Activated CD4-positive, alpha-beta T cell treated with anti-CD3 and anti-CD28 coated beads, Interleukin-2, amount 50 U/mL, for 24 hours (primary cell): ENCODE measurements at regions not wholly inside any gene's neighbourhood (a gene's known extent, or its start where the extent isn't known, plus 50 kb on each side); places are given as distances from the start of the nearest gene placed in this dataset.

Source experiments
- DNase-seq, 2 donors: peaks; one replicate each; pipeline ENCODE4 v3.0.0-alpha.2; 2020; ENCODE audit warnings: low read depth in 1 of 2, low spot score in 1 of 2

DNA sequence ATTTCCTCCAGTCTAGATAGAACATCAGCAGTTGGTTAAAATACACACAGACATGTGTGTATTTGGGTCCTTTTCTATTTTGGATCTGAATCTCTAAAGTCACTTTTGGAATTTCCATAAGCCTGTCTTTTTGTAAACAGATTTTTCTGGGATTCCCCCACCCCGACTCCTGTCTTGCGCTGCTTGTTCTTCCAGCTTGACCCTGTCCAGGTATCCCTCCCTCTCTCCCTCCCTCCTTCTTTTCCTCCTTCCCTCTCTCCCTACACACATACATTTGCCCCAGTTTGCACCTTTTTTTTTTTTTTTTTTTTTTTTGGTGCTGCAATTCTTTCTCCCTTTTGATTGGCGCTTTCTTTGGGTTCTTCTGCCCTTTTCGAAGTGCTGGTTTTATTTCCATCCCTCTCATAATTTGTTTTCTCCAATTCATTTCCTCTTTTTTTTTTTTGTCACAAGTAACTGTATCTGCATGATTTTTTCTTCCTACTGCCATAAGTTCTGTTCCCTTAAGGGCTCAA is 114.8 kb upstream of the SERTAD2 start:
- DNase-seq: no peak

DNA sequence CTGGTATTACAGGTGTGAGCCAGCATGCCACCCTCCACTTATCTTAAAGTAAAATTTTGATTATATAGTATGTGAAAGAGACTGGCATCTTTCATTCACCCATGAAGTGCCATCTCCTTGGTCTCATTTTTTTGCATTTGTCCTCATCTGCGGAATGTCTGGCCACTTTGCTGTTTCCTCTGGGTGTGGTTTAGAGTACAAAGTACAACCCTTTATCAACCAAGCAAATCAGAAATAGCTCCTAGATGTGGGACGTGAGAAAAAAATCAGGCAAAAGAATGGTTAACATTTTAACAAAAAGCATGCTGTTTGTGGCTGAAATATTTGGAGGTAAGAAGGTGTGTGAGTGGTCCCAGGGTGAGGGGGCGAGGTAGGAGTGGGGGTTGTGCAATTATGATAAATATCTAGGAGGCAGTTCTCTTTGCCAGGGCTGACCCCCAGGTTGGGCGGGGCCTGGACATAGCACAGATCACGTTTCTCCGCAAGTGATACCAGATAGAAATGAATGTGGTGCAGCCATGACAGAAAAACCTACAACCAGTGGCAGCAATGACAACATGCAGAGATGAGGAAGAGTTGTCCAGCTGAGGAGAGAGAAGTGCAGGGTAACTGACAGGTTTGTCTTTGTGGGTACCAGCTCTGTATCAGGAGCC is 115.8 kb upstream of the SERTAD2 start:
- no peak for DNase-seq

DNA sequence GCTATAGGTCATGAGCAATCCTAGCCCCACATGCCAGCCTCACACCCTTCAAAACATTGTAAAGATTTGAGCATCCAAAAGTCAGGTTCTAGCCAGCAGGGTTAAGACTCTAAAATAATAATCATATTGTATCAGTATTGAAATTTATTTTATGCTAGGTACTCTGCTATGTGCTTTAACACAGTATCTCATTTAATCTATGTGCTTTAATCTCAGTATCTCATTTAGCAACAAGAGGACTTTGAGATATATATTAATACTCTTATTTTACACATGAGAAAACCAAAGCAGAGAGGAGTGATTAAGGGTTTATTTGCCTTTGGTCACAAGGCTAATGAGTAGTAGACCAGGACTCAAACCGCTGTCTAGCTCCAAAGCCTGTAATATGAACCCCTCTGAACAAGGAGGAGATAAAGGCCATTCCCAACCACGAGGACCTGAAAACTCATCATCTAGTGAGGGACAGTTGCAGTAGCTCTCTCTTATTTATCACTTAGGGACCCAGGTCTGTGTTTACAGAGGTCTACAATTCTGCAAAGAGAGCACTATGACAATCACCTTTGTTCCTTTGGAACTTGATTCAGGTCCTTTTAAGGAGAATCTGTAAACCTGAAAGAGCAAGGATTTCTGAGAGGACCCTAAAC is 116.5 kb upstream of the SERTAD2 start:
- no peak for DNase-seq

DNA sequence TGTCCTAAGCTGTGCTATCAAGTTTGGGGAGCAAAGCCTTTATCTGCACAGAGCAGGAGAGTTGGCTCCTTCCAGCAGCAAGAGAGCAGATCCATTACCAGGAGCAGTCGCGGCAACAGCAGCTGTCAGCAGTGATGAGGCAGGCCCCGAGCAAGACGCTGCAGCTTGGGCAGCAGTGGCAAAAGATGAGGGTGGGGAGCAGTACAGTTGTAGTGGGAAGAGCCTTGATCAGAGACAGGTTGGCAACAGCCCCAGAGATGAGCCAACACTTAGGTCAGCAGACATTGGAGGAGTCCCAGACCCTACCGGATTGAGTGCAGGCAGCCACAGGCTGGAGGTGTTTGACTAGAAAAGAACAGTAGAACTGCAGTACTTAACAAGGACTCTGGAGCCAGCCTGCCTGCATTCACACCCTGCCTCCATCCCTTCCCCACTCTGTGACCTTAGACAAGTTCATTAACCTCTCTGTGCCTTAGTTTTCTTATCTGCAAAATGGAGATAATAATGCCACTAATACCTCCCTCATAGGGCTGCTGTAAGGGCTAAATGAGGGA is 117.1 kb upstream of the SERTAD2 start:
- no peak for DNase-seq

DNA sequence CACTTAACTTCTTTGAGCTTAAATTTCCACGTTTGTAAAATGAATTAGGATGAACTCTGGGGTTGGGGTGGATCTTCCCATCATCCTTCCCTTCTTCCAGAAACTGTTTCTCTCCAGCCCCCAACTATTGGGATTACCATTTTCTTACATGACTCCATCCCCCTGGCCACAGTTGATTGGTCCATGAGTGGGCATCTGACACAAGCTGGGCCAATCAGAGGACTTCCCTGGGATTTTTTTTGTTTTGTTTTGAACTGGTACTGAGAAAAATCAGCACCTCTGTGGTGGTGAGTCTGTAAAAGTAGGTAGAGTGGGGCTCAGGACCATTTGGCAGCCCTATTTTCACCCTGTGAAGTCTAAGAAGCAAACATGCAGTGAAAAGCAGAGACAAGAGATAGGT is 118.0 kb upstream of the SERTAD2 start:
- DNase-seq: no peak

DNA sequence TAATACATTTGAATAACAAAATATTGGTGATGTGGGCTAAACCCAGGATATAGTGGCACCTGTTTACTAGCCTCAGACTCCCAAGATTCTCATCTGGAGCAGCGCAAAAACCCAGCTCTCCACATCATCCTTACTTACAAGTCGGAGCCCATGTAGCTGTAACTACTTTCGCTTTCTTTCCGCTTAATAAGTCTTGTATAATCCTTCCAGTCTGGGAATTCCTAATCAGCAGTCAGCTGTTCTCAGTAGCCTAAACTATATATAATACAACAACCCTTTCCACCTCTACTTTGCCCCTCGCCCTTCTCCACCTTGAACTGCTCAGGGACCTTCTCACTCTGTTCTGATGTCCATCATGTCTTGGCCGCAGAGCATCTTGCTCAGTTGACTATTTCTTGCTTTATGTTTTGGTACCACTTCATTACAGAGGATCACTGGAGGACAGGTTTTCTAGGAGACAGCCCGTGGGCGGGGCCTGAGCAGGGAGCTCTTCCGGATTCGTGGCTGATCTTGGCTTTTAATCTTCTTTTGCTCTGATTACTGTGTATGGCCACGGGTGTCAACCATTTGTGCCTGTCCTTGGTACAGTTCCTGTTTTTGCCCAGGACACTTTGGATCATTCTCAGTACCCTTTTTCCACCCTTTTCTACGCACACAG is 119.9 kb upstream of the SERTAD2 start:
- DNase-seq: no peak

DNA sequence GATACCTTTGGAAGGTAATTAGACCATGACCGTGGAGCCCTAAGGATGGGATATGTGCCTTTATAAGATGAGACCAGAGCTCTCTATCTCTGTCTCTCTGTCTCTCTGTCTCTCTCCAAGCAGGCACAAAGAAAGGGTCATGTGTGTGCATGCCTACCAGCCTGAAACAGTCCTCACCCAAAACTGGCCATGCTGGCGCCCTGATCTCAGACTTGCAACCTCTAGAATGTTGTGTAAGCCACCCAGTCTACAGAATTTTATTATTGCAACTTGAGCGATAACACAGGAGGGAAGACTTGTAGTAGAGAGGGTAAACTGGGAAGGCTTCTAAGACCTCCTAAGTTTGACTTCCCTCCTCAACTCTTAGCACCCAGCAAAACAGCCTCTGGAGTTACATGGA is 124.1 kb upstream of the SERTAD2 start:
- no peak for DNase-seq

DNA sequence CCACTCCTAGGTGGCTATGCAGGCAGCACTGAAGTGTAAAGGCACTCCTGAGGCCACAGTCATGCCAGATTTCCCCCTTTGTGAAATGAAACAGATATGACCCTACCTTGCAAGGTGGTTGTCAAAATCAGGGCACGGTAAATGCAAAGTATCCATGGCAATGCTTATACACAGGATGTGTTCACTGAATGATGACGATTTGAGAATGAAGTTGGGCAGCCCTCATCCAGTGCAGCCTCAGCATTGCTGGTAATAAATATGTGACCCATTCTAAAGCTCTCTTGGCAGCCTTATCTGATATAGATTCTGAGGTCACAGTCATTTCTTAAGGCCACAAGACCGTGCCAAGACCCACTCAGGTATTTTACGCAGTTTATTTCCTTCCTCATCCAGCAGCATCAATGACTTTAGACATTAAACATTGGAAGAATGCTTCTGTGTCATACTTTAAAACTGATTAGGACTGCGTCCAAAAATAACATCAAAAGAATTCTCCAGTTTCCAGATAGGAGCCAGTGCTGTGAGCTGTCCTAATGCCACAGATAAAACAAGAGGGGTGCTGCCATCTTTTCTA is 125.5 kb upstream of the SERTAD2 start:
- DNase-seq: no peak

DNA sequence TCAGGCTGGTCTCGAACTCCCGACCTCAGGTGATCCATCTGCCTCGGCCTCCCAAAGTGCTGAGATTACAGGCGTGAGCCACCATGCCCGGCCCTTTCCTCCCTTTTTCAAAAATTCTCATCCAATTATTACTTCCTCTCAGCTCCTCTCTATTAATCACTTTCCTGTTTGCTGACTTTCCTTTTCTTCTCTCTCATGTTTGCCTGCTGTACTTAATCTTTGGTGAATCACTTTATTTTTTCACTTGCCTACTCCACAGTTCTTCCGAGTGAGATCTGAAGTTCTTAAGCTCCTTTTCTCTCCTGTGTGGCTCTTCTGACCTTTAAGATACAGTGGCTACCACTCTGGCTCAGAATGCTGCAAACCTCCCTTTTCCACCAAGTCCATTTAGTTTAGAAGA is 126.3 kb upstream of the SERTAD2 start:
- DNase-seq: no peak

DNA sequence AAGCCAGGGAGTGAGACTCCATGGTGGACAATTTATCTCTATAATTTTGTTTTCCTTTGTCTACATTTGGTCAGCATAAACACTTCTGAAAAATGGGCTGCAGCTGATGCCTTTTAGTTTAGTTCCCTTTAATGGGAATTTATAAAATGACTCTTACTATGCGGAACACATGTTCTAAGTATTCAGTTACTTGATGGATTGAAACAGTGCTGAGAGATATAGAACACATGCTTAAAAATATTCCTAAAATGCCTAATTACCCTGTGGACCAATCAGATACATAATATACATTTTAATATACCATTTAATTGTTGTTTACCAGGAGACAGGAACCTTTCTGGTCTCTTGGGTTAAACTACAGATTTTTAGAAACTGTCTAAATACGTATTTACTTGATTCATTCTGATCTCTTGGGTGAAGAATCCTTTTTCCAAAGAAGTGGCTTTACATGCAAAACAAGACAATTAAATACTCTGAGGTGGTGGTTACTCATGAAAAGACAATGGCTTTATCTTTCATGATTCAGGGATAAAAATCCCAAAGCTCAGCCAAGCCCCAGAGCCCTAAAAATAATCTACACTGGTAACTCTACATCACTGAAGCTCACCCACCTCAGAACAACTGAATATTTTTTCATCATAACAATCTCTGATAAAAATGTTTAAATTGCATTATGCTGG is 128.1 kb upstream of the SERTAD2 start:
- no peak for DNase-seq

DNA sequence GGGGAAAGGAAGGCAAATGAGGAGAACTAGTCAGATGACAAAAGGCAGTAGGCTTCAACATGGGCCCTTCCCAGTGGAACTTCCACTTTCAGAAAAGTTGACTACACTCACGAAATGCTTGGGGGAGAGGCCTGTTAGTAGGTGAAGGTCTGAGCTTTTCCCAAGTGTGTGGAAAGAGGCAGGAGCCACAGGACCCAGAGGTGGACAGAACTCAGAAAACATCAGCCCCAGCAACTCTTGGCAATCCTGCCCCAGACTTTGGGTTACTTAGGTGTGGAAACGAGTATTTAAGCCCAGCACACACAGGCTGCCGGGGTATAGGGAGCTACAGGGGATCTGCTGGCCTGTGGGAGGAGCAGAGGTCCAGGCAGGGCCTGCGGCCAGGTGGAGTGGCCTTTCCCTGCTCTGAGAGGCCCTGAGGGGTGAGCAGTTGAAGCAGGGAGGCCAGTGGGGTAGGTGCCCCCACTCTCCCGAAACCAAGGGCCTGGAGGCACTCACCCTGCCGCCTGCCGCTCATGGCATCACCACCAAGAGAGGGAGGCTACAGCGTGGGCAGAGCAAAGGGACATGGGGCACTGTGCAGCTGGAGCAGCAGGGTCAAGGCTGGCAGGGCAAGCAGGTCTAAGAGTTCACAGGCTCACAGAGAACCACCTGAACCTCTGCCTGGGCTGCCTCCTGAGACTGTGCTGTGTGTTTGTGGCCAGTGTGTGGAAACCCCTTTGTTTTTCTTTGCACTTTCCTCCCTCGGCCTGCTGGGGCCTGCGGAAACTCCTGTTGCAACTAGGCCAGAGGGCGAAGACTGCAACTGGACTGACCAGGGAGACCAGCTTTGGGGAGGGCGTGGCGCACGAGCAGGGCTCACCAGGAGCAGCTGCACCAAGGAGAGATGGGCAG is 130.7 kb upstream of the SERTAD2 start:
- no peak for DNase-seq

DNA sequence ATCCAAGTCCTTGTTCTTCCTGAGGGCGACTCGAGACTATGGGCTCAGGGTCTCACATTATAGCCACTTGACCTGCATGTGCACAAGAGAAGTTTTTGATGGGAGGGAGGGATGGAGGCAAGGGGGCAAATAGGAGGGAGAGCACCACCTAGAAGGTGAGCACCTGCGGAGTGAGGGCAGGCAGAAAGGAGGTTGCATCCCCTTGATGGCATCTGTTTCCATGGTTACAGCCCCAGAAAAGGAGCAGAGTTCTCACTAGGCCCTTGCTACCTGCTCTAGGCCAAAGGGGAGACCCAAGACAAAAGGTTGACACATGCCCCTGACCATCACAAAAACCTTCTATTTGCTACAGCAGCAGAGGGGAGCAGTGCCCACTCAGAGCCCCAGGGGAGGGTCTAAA is 131.5 kb upstream of the SERTAD2 start:
- no peak for DNase-seq

DNA sequence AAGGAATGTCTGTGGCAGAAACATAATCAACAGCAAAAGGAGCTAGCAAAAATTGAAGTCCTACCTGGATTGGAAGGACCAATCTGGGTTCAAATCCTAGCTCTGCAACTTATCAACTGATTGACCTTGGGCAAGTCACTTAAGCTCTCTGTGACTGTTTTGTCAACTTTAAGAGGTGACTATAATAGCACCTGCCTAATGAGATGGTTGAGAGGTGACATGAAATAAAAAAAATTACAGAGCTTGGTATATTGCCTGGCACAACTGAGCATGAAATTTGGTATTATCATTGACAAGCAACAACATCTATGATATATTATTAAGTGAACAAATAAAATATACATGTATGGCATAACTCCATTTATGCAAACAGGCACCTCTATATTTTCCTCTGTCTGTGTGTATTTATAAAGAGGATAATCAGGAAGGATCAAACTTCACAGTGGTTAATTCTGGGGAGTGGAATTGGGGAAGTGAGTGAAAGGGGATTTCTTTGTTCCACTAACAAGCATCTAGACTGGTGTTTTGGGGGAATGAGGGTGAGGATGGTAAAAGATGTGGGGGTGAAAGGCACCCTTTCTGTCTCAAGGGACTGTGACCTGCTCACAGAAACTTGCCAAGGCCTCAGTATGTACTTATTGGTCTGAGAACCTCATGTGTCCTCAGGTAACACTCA is 132.8 kb upstream of the SERTAD2 start:
- no peak for DNase-seq

DNA sequence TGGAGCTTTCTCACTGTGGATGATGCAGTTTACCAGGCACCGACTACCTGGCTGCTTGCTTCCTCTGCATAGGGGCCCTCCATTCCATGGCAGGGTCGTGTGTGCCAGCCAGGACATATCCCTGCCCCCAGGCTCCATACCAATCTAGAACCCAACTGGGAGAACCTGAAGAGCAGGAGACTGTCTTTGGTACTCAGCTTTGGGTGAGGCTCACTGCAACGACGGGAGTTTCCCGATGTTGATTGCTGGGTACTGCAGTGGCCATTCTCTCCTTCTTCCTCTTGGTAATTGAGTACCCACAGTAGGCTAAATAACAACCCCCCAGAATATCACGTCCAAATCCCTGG is 133.3 kb upstream of the SERTAD2 start:
- no peak for DNase-seq

DNA sequence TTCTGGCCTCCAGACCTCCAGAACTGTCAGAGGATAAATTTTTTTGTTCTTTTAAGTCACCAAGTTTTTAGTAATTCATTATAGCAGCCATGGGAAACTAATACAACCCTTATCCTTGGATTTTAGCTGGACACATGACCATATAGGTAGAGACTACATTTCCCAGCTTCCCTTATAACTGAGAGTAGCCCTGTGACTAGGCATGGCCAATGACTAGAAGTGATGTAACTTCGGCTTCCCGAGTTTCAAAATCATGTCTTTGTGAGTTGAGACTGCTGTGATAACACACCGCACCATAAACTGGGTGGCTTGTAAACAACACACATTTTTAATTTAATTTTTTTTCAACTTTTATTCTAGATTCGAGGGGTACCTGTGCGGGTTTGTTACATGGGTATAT is 134.0 kb upstream of the SERTAD2 start:
- DNase-seq: no peak

DNA sequence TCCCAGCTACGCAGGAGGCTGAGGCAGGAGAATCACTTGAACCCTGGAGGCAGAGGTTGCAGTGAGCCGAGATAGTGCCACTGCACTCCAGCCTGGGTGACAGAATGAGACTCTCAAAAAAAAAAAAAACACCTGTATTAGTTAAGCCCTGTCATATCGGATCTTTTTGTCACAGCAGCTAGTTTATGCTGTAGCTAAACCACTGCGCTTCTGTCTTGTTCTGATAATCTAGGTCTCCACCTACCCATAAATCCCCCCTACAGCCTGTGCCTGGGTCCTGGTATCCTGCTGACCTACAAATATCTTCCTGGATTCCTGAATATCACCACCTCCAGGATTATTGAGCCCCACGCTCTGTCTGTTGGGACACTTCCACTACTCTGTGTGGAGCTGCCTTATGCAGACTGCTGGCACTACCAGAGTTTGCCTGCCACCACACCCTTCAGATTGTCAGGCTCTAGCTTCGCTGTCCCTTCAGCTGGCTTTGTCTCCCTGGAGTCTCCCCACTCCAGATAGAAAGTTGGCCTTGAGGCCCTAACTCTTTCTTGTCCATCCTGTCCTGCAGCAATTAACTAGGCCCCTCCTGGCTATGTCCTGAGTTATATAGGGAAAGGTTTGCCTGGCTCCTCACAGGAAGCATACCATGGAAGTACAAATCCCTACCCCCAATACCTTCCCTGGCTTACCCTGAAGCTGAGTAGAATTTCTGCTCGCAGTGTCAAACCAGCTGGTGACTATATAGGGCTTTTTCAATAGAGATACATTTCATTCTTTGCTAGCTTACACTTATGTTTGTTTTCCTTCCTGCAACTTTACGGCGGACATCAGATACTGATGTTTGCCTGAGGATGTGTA is 136.0 kb upstream of the SERTAD2 start:
- DNase-seq: no peak

DNA sequence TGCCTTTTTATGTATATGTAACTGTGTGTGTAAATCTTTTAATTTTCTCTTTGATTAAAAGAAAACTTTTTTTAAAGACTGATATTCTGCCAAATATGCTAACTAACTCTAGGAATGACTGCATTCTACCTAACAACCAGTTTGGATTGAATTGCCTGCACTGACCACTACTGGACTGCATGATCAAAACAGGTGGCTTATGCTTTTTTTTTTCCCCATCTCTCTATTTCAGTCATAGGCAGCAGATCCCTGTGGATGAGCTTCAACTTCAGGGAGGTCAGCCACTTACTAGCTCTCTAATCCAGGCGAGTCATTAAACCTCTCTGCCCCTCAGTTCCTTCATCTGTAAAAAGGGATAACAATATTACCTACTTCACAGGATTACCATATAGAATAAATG is 138.6 kb upstream of the SERTAD2 start:
- DNase-seq: no peak

DNA sequence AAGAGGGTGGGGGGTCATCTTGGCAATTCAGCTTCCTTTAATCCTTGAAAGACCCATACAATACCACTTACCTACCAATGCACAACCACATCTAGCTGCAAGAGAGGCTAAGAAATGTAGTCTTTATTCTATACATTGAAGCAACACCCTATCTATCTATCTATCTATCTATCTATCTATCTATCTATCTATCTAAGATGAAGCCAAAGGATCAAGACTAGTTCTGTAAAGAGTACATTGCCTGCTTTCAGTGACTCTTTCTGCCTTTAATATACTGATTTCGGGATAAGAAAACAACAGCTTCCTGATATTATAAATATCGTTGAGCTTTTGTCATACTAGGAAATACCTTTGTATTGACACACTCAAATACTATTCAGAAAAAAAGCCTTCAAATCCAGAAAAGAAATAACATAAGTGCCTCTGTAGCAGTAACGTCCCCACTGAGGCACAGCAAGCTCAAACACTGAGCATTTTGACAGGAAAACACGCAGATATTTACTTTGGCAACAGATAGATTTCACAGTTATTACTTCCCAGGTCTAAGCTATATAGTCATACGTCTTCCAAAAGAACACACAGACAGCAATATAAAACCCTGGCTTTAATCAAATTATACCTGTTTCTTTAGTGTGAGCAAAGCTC is 139.4 kb upstream of the SERTAD2 start:
- DNase-seq: no peak
